HG02642 (cell line): ENCODE measurements at regions not wholly inside any gene's neighbourhood (a gene's known extent, or its start where the extent isn't known, plus 50 kb on each side); places are given as distances from the start of the nearest gene placed in this dataset.

Source experiments
- ATAC-seq: cut with Tn5 transposase; IDR thresholded peaks from one replicate; pipeline ENCODE4 v1.9.1; 2021; ENCODE audit warnings: mild to moderate bottlenecking; ENCODE audit not compliant: unreplicated experiment, poor library complexity

- no peak for ATAC-seq
Measured at GRCh38 chr12:19849208-19849607, 409.9 kb downstream of the AEBP2 start.

GRCh38 chr12:19850346-19851065 lies 411.2 kb downstream of the AEBP2 start:
- ATAC-seq, result no peak

DNA sequence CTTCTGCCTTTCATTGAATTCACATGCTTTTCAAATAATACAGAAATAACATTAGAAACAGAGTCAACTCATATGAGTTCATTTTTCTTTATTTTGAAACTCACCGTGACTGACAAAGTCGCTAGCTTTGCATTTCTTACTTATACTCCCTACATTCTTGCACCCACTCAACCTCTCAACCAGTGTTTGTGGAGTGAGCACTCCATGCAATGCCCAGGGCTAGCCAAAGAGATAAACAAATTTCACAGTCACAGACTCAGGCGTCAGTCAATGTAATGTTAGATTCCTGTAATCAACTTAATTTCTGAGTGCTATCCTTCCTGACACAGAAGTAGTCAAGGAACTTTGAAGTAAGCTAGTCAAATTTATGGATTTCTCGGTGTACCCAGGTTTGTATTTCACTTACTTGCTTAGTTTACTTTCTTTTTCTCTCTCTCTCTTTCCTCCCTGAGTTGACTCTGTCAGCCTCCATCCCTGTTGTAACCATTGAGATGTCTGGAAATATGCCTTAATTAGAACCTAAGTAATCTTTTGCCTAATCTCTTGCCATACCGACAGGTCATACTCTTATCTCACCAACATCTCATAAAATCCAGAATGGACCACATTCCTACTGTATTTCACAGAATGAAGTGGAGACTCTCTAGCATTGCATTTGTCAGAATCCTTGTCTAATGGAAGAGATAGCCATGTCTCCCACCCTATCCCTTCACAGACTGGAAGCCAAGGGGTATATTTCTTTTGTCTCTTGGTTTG lies 413.0 kb downstream of the AEBP2 start:
- ATAC-seq, result no peak

DNA sequence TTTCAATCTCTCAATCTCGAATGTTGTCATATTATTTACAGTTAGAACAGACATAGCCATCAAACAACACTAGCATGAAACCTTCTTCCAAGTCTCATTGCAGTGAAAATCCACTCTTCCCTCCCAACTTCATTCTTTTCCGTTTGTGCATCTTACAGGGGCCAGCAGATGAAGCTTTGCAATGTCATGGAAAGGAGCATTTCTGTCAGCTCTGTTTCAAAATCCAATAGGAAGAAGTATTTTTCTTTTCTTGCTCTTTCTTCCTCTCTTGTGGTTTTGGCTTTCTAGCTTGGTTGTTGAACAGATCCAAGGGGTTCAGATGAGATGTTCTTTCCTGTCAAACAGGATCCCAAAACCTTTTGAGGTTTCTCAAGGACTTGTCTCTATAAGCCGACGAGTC lies 416.6 kb downstream of the AEBP2 start:
- no peak for ATAC-seq

DNA sequence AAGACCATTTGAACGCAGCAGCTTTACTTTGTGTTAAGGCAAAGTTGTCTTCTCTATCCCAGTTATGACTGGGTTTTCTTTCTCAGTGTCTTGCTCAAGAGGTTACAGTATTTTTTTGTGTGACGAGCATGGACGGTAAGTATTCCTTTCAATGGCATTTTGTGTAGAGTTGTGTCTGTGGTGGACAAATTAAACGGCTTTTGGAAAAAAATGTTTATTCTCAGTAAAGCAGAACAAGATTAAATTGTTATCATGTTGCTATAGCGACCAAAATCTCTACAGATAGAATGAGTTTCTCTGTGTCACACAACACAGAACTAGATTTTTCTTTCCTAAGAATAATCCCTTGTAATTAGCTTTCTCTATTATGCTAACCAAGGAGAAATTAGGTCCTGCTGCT lies 417.1 kb downstream of the AEBP2 start:
- no peak for ATAC-seq

DNA sequence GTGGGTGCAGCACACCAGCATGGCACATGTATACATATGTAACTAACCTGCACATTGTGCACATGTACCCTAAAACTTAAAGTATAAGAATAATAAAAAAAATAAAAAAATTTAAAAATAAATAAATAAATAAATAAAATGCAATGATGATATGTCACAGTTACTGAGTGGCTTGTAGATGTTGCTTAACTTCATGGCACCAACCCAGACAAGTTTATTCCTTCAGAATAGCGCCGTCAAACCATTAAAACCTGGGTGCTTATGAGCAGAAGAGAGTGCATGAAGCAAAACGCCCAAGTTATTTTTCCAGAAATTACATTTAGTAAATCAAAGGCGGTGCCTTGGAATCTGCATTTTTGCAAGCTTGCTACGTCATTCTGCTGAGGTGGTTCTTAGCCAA lies 417.9 kb downstream of the AEBP2 start:
- no peak for ATAC-seq

DNA sequence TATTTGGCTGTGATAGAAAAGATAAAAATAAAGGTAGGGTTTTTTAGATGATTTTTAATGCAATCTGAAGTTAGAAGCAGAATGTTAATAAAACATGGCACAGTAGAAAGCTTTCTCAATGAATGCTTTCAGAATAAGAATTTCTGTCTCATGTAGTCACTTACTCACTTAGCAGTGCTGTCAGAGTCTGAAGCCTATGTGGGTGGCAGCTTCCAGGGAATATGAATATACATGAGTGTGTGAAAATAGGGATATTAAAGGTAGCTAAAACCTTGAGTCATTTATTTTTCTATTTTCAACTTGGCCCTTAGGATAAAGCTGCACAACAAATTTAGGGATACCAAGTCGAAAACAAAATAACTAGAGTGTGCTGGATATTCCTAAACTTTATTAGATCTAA lies 427.9 kb downstream of the AEBP2 start:
- no peak for ATAC-seq

DNA sequence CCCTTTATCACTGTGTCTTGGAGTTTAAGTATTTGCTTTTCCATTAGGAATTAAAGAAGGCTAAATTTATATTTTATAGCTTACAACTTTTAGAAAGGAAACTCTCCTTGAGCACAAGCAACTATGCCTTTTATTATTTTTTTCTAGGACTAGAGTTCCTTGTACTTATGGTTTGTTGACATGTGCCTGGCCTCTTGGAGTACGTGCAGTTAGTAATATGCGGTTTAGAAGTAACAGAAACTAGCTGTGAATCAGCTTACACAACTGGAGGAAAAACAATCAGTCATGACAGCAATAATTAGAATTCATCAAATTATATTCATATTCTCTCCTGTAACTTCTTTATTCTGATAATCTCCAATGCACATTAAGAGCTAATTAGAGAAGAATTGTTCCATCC lies 428.7 kb downstream of the AEBP2 start:
- no peak for ATAC-seq

DNA sequence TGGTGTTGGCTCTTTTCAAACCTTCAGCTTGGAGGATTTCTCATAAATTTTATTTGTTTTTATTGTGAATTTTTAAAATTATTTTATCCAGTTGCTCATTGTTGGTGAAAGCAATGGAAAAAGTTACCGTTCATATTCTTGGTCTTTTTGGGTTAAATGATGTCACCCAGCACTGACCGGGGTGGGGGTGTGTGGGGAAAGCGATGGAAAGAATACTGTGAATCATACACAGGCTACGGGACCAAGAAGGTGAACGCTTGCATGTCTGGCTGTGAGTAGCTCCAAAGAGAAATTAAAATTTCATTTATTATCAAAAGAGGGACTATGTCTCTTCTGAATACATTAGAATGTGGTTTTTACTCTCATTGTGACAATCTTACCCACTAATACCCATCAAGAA lies 430.1 kb downstream of the AEBP2 start:
- no peak for ATAC-seq

DNA sequence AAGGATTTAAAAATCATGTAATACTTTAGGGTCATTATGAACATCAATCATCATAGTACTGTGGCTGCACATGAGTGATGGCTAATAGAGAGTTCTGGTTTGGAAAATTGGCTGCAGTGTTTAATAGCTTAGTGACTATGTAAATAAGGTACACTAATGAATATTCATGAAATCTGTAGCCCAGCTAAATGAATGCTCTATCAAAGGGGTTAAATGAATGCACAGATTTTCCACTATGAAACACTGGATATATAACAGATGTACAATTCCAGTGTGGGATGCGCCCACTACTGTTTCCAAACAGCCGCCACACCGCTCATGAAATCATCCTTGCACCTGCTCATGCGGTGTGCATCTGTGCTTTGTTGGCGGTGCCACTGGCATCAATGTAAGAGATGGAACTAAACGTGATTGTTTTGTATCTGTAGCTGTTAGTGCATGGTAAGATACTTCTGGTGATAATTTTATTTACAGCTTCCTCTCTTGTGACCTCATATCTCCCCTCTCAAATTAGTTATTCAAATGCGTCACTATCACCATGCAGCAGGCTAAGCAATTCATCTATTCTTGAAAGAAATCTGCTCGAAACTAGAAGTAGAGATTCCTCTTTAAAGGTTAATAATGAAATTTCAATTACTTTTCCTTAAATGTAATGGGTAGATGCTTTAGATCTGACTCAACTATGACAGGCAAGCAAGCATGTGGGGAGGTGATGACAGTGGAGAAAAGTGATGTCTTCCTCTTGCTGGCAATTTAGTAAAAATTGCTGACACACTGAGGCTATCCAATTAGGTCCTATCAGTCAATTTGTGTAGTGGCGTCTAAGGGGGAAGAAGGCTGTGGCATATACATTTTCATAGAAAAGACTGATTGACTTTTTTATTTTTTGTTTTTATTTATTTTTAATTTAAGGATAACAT lies 433.6 kb downstream of the AEBP2 start:
- ATAC-seq, result no peak

- no peak for ATAC-seq
Measured at GRCh38 chr12:19880076-19880475, 440.8 kb downstream of the AEBP2 start.

GRCh38 chr12:19880721-19881120 lies 441.4 kb downstream of the AEBP2 start:
- ATAC-seq, result no peak

GRCh38 chr12:19882346-19882745 lies 443.1 kb downstream of the AEBP2 start:
- no peak for ATAC-seq

DNA sequence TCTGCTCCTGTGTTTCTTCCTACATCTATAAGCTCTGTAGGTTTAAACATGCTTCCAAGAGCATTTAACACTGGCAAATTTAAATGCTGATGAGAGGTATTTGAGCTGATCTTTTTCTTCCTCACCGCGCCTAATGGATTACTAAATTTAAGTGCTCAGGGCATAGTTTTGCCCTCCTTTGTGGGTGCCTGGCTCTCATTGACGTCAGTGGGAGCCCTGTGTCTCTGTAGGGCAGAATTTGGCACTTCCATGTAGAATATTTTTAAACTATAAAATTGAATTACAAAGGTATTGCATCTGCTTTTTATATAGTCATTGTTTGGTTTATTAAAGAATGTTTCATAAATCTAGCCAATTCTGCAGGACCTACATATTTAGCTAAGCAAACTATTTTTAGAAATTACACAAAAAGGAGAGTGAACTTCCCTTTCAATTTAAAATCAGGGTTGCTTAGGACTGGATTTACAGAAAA lies 444.8 kb downstream of the AEBP2 start:
- ATAC-seq, result no peak

- no peak for ATAC-seq
Measured at GRCh38 chr12:19885093-19885812, 446.0 kb downstream of the AEBP2 start.

GRCh38 chr12:19886065-19886464 lies 446.8 kb downstream of the AEBP2 start:
- ATAC-seq, result no peak

DNA sequence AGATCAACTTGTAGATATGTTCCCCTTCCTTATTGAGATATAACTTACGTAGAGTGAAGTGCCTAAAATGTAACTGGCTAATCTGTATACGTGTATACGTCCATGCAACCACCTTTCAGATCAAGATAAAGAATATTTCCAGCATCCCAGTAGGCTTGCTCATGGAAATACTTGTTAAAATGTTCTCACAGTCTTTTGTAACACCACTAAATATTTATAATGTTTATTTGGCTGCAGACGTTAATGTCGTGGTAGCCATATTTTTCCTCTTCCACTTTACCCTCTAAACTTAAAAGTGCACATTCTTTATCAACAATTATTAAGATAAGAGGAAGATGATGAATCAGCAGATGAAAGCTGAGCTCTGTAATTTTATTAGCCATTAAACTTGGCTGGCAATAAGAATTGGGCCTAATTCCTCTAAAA lies 447.4 kb downstream of the AEBP2 start:
- ATAC-seq, result no peak

DNA sequence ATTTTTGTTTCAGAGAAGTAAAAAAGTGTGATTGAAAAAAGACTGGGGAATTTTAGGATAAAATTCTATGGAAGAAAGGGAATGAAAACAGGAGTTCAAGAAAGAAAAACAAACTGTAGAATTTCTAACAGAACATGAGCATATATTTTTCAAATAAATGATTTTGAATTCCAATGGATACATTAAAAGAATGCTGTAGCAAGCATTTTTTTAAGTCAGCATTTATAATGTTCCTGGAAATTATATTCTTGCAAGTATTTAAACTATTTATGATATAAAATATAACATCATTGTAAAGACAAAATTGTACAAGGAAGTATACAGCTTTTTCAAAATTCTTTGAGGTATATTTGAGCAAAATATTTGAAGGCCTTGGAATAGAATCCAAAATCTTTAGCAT lies 450.7 kb downstream of the AEBP2 start:
- no peak for ATAC-seq

- no peak for ATAC-seq
Measured at GRCh38 chr12:19891936-19892591, 452.8 kb downstream of the AEBP2 start.

- no peak for ATAC-seq
Measured at GRCh38 chr12:19893514-19893913, 454.2 kb downstream of the AEBP2 start.
